HCT116 (cell line): ENCODE measurements at regions not wholly inside any gene's neighbourhood (a gene's known extent, or its start where the extent isn't known, plus 50 kb on each side); places are given as distances from the start of the nearest gene placed in this dataset.

Source experiments
- ATAC-seq: fragments of 200-7000 bp; cut with Tn5 transposase; 2 replicates; pipeline ENCODE4 v1.9.1; 2020; ENCODE audit warnings: mild to moderate bottlenecking, moderate library complexity
- BruUV-seq: library from RNA; stranded (reverse); fragments of 400-500 nt; replicated peaks from 2 replicates; lab custom pipeline; 2021; lab: Mats Ljungman, UMichigan
- CTCF ChIA-PET: fragments of 300-600 bp; sonication (Branson Sonifier 250); formaldehyde crosslinking; loops from one replicate; lab custom pipeline; 2021; ENCODE audit warnings: antibody characterized with exemption; lab: Charles Lee
- POLR2A ChIA-PET: fragments of 300-600, 350-600 bp; sonication (Branson Sonifier 250); formaldehyde crosslinking; loops from one replicate; lab custom pipeline; 2021; ENCODE audit warnings: antibody characterized with exemption; lab: Charles Lee
- RAD21 ChIA-PET, 2 experiments: fragments of 300-600 bp; sonication (Branson Sonifier 250); formaldehyde crosslinking; loops; one replicate each; lab custom pipeline; 2023; ENCODE audit warnings: low total read pairs in 2 of 2; ENCODE audit not compliant: uncharacterized antibody in 2 of 2, unreplicated experiment in 2 of 2, low non-redundant PET in 1 of 2; lab: Charles Lee
- DNase-seq: peaks from one replicate; pipeline ENCODE4 v3.0.0-alpha.2; 2010; ENCODE audit warnings: low read depth, low spot score
- H2AFZ ChIP-seq: fragments of 200-600 bp; shearing (Covaris generic), sonication (generic); 2 replicates; pipeline ENCODE4 v1.6.1; 2017; ENCODE audit warnings: low read depth, mixed run types, mixed read lengths, antibody characterized with exemption, low read length; ENCODE audit not compliant: poor library complexity, severe bottlenecking
- H3K27ac ChIP-seq: 2 replicates; pipeline ENCODE4 v1.5.1; 2012; ENCODE audit warnings: low read depth, low read length
- H3K27me3 ChIP-seq: fragments of 200-600 bp; sonication (generic); 2 replicates; pipeline ENCODE4 v1.6.1; 2016; ENCODE audit warnings: mixed run types, low read length, mixed read lengths; ENCODE audit not compliant: insufficient read depth
- H3K36me3 ChIP-seq, 2 experiments: fragments of 200-500 bp in 1 of 2; fragments of 200-600 bp in 1 of 2; sonication (Bioruptor generic) in 1 of 2; sonication (generic) in 1 of 2; 2 replicates each; pipeline versions ENCODE4 v1.5.1 to v1.6.1; 2014 to 2016; ENCODE audit warnings: low read length in 2 of 2, inconsistent platforms in 1 of 2, mixed read lengths in 1 of 2, mixed run types in 1 of 2; ENCODE audit not compliant: insufficient read depth in 2 of 2, control insufficient read depth in 1 of 2
- H3K4me1 ChIP-seq, 2 experiments: fragments of 200-600 bp in 1 of 2; sonication (generic) in 1 of 2; 2 replicates each; pipeline versions ENCODE4 v1.5.1 to v1.6.1; 2012 to 2017; ENCODE audit warnings: low read length in 2 of 2, inconsistent platforms in 1 of 2, mild to moderate bottlenecking in 1 of 2, mixed read lengths in 1 of 2, mixed run types in 1 of 2, moderate library complexity in 1 of 2; ENCODE audit not compliant: insufficient read depth in 2 of 2, control insufficient read depth in 1 of 2
- H3K4me2 ChIP-seq: fragments of 200-600 bp; sonication (generic); 2 replicates; pipeline ENCODE4 v1.6.1; 2017; ENCODE audit warnings: mixed run types, low read length, mixed read lengths
- H3K4me3 ChIP-seq, 2 experiments: fragments of 200-600 bp in 1 of 2; sonication (generic) in 1 of 2; replicated peaks in 1 of 2; 2 replicates each; pipeline ENCODE4 v1.5.1; 2011 to 2016; ENCODE audit warnings: low read length in 2 of 2, control low read depth in 1 of 2, low read depth in 1 of 2, mild to moderate bottlenecking in 1 of 2, mixed read lengths in 1 of 2, mixed run types in 1 of 2
- H3K79me2 ChIP-seq: fragments of 200-600 bp; sonication (generic); 2 replicates; pipeline ENCODE4 v1.6.1; 2017; ENCODE audit warnings: mild to moderate bottlenecking, mixed run types, low read length, moderate library complexity, mixed read lengths; ENCODE audit not compliant: insufficient read depth
- H3K9ac ChIP-seq: fragments of 200-600 bp; sonication (generic); 2 replicates; pipeline ENCODE4 v1.6.1; 2016; ENCODE audit warnings: low read length, mixed read lengths
- H3K9me2 ChIP-seq: fragments of 200-600 bp; sonication (generic), shearing (Covaris generic); 2 replicates; pipeline ENCODE4 v1.6.1; 2017; ENCODE audit warnings: mixed run types, mild to moderate bottlenecking, moderate library complexity; ENCODE audit not compliant: insufficient read depth
- H3K9me3 ChIP-seq, 2 experiments: fragments of 200-500 bp in 1 of 2; fragments of 200-600 bp in 1 of 2; sonication (Bioruptor generic) in 1 of 2; sonication (generic) in 1 of 2; 2 replicates each; pipeline ENCODE4 v1.6.1; 2014 to 2017; ENCODE audit warnings: low read length in 2 of 2, mixed read lengths in 2 of 2, inconsistent platforms in 1 of 2, low read depth in 1 of 2, mild to moderate bottlenecking in 1 of 2, mixed run types in 1 of 2, moderate library complexity in 1 of 2; ENCODE audit not compliant: control insufficient read depth in 1 of 2, insufficient read depth in 1 of 2
- H4K20me1 ChIP-seq: fragments of 200-600 bp; sonication (generic), shearing (Covaris generic); 2 replicates; pipeline ENCODE4 v1.6.1; 2017; ENCODE audit warnings: mixed run types, mild to moderate bottlenecking, moderate library complexity; ENCODE audit not compliant: insufficient read depth
- CTCF ChIP-seq, 3 experiments: fragments of 200-600 bp in 1 of 3; sonication (generic) in 1 of 3; IDR thresholded peaks in 2 of 3; conservative IDR thresholded peaks in 1 of 3; 2 replicates each; pipeline ENCODE4 v1.5.1; 2012 to 2017; ENCODE audit warnings: low read depth in 2 of 3, low read length in 2 of 3, antibody characterized with exemption in 1 of 3, borderline replicate concordance in 1 of 3, control low read depth in 1 of 3, mild to moderate bottlenecking in 1 of 3, mixed read lengths in 1 of 3, mixed run types in 1 of 3, moderate library complexity in 1 of 3; ENCODE audit not compliant: insufficient read depth in 1 of 3
- FOSL1 ChIP-seq: IDR thresholded peaks from 2 replicates; pipeline ENCODE4 v1.6.1; 2012; ENCODE audit warnings: low read depth
- POLR2A ChIP-seq: IDR thresholded peaks from 2 replicates; pipeline ENCODE4 v1.7.0; 2011; ENCODE audit warnings: borderline replicate concordance; ENCODE audit not compliant: insufficient read depth, insufficient read length; ENCODE audit errors: extremely low read depth
- RAD21 ChIP-seq: IDR thresholded peaks from 2 replicates; pipeline ENCODE4 v1.6.1; 2012; ENCODE audit warnings: low read depth, mild to moderate bottlenecking
- REST ChIP-seq: IDR thresholded peaks from 2 replicates; pipeline ENCODE4 v1.6.1; 2012; ENCODE audit warnings: low read depth
- SRF ChIP-seq: IDR thresholded peaks from 2 replicates; pipeline ENCODE4 v1.6.1; 2012; ENCODE audit warnings: low read depth
- YY1 ChIP-seq: IDR thresholded peaks from 2 replicates; pipeline ENCODE4 v1.6.1; 2011; ENCODE audit warnings: low read length, low read depth, moderate library complexity, mild to moderate bottlenecking; ENCODE audit not compliant: insufficient replicate concordance; ENCODE audit errors: extremely low read depth
- ZBTB33 ChIP-seq: IDR thresholded peaks from 2 replicates; pipeline ENCODE4 v1.6.1; 2011; ENCODE audit warnings: mild to moderate bottlenecking, low read length, moderate library complexity; ENCODE audit not compliant: insufficient replicate concordance; ENCODE audit errors: extremely low read depth
- intact Hi-C: fragments of 100-400 bp; cut with micrococcal nuclease; formaldehyde crosslinking; loops from 2 replicates; pipeline ENCODE4 v1.10.0; 2022

DNA sequence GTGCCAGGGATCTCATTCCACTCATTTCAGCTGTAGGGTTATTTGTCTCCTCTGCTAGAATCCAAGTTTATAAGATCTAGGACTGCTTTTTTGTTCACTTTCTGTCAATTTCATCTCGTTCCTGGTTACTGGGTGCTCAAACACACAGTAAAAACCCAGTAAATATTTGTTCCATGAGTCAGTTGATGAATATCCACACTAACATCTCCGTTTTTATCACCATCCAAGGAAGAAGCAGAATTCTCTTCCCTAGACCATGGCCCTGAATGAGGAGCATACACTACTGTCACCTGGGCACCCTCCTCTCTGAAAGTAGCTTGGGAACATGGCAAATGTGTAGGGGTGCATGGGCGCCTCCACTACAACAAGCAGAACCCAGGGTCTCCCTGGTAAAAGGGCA, 390.8 kb downstream of the FOXO1 start:
- Histone ChIP-seq H3K9me2 (no peaks in the 10 kb centered on the region), H3K79me2 (no peaks in the 10 kb centered on the region), H3K36me3 (no peaks in the 10 kb centered on the region), H3K9me3 (no peaks in the 10 kb centered on the region), H3K27me3 (no peaks in the 10 kb centered on the region), H3K9ac (no peak overlapping the region), H4K20me1 (no peaks in the 10 kb centered on the region), H3K4me1 (peaks cover 6 to 28% of the 10 kb centered on the region in 2 experiments; a peak in 3 of 4 replicates), H3K4me2 (no peak overlapping the region), H3K27ac (no peak overlapping the region), H2AFZ (no peak overlapping the region), H3K4me3 (no peak overlapping the region)
- RAD21 ChIA-PET, result no interaction called here
- POLR2A ChIA-PET, result no interaction called here
- TF ChIP-seq YY1 (no peak), POLR2A (no peak), FOSL1 (no peak)
- no TSS peak for BruUV-seq
- DNase-seq, result no peak
- intact Hi-C loops, result no loop called here
- CTCF ChIA-PET, result no interaction called here
- no peak for ATAC-seq

DNA sequence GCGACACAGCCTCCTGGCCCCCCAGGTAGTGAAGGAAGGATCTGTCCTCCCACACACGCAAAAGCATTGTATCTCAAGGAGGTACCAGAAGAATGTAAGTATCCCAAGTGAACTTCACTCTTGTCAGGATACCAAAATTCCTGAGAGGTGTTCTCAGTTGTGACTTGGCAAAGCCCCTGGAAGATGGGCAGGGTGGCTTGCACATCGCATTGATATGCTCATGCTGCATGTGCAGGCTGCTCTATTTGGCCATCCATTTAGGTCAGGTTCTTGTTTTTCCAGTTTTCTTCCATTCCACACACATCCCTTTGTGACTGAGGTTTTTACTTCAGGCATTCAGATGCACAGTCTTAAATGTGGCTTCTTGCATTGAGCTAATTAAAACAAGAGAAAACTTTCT, 382.8 kb downstream of the FOXO1 start:
- ChIA-PET CTCF (no interaction called here), POLR2A (no interaction called here), RAD21 (no interaction called here)
- Histone ChIP-seq H3K27me3 (no peaks in the 10 kb centered on the region), H3K4me2 (no peak overlapping the region), H3K27ac (no peak overlapping the region), H3K36me3 (no peaks in the 10 kb centered on the region), H3K9me3 (no peaks in the 10 kb centered on the region), H3K79me2 (no peaks in the 10 kb centered on the region), H4K20me1 (no peaks in the 10 kb centered on the region), H2AFZ (no peak overlapping the region), H3K9me2 (no peaks in the 10 kb centered on the region), H3K9ac (no peak overlapping the region), H3K4me1 (no peaks in the 10 kb centered on the region), H3K4me3 (no peak overlapping the region)
- intact Hi-C loops, result no loop called here
- ATAC-seq, result no peak
- no peak for DNase-seq
- TF ChIP-seq ZBTB33 (no peak), FOSL1 (no peak), RAD21 (no peak), SRF (no peak), CTCF (IDR thresholded peaks at IDR 0.05 in 2 of 3, conservative IDR thresholded peaks at IDR 0.05 in 1 of 3; ENCODE audit: borderline replicate concordance in 1 of 3, insufficient read depth in 1 of 3, low read depth in 2 of 3, low read length in 2 of 3) (no peak), REST (no peak)
- no TSS peak for BruUV-seq
